NCI-H748 (cell line): ENCODE measurements at regions not wholly inside any gene's neighbourhood (a gene's known extent, or its start where the extent isn't known, plus 50 kb on each side); places are given as distances from the start of the nearest gene placed in this dataset.
A peak's percentile ranks its signal among the peaks of the same experiment; 100 is the strongest.

Experiments
- DNase-seq: peaks from one replicate; lab custom pipeline; 2025; ENCODE audit not compliant: unreplicated experiment; lab: John Stamatoyannopoulos, UW

DNA sequence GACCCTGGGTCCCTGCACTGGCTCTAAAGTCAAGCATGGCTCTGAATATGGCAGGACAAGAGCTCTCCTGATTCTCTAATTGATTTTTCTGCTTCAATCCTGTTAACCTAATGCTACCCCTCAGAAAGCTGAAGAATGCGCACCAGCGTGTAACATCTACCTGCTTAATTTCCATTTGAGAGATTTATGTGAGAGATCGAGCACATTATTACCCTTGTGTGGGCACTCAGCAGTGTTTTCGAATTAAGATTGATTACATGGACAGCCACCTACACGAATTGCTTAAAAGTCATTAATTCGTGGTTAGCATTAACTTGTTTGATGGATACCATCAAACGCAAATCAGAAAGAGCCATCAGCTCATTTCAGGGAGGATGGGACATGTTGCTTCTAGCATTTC, 88.7 kb upstream of the PLPP4 start:
- DNase-seq: no peak

DNA sequence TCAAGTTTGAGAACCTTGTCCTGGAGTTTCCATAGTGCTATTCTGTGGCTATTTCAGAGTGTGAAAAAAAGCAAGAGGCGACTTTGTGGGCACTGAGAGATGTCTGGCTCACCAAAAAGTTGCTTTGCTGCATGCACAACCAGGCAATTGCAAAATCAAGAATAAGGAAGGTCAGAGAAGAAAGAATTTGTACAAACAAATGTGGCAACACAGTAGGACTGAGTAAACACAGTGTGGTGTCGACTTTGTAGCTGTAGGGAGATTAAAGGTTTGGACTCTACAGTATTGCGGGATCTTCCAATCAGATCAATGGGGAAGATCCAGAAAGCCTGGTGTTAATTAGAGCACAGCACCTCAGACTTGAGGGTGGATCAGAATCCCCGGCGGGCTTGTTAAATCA, 88.1 kb upstream of the PLPP4 start:
- DNase-seq: no peak

DNA sequence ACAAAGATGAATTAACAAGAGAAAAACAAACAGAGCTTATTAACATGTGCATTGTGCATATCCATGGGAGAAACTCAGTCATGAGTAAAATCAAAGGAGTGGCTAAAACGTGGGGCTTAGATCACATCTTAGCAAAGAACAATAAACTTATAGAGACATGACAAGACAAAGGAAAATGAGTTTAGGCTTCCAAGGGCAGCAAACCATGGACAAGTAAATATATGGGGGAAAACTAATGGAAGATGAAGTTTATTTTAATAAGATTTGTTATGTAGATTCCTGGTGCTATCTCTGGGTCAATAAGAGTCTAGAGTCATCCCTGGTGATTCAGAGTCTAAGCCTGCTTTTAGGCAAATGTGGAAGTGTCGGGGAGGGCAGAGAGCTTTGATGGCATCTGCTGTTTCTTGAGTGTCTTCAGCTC, 87.2 kb upstream of the PLPP4 start:
- no peak for DNase-seq

DNA sequence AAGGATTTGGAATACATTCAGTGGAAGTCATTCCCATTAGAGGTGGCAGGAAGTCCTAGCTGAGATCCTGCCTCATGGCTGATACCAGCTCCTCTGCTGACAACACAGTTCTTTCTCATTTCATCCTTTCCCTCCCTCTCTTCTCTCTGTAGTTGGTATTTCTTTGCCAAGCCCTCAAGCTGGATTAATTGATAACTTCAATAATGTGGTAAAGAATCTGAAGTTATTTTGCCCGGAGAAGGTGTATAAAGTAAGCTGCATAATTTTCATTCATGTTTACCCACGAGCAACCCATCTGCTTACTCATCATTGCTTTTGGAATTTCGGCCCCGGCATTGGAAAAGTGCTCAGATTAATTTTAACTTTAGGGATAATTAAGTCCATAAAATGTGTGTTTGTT, 85.2 kb upstream of the PLPP4 start:
- no peak for DNase-seq

DNA sequence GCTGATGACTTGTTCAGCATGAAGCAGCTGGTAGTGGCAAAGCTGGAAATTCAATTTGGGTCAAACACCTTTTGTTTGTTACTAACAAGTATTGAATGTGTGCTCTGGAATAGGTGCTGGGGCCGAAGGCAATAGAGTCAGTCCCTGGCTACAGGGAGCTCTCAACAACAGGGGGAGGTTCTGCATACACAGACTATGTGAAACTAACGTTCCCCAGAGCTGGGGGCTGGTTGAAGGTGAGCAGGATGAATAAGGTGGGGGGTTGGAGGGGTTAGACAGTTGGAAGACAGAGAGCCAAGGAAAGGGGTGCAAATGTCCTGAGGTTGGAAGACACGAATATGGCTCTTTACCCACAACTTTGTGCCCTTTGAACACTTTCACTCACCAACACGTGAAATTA, 84.1 kb upstream of the PLPP4 start:
- no peak for DNase-seq

DNA sequence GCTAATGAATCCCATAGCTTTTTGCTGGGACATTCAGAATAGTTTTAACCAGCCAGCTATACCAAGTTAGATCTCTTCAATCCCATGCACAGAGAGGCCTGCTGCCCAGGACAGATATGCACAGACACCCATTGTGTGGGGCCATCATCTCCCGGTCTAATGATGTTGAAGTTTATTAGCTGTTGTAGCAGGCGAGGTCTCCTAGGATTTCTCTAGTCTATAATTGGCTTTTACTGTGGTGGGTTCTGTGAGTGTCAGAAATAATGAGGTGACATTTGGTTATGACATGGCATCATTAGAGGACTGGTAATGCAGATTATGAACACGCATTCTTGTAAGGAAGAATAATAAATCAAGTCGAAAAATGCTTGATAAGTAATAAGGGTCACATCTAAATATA, 81.4 kb upstream of the PLPP4 start:
- DNase-seq: no peak

DNA sequence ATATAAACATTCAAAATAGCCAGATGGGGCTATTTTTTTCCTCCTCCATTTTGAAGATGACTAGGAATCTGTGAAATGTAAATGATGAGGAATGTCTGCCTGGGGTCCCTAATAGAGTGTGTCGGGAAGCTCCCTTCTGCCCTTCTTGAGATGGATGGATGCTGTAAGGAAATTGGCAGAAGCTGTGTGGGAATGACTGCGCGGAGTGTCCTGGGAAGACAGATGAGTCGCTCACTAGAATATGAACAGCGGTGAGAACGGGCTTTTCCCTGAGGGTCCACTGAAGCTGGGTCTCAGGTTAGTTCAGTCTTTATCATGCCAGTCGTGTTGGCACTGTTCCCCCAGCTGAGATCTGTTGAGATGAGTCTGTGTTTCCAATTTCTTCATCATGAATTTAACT, 75.1 kb upstream of the PLPP4 start:
- DNase-seq: no peak

DNA sequence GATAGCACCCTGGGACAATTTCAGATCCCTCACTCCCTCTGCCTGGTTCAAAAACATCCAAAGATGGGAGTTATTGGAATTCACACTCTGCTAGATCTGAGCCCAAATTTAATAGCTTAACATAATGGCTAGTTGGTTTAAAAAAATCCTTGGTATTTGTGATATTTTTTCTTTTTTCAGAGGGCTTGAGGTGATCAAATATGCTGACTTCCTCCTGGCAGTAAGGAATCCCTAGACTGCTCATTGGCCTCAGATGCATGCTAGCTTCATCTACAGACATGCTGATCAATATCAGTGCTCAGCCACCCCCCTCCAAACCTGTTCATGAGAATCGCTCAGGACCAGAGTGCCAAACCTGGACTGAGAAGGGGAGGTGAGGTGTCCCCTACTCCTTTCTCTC, 74.7 kb upstream of the PLPP4 start:
- DNase-seq: no peak

DNA sequence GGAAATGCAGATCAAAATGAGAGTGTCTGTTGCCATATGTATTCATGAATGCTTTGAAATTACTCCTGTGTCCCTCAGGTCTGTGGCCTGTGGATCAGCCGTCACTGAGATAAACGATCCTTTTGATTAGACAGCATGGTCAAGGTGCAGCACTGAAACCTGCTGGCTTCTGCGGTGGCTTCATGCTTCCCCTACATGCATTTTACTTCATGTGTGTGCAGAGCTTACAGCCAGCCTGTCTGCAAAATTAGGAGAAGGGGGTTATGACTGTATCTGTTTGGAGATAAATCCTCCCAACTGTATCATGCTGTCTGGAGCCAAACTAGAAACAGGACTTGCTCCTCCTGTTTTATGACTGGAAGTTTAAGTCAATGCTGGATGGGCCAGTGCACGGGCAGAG, 71.0 kb upstream of the PLPP4 start:
- DNase-seq: no peak

DNA sequence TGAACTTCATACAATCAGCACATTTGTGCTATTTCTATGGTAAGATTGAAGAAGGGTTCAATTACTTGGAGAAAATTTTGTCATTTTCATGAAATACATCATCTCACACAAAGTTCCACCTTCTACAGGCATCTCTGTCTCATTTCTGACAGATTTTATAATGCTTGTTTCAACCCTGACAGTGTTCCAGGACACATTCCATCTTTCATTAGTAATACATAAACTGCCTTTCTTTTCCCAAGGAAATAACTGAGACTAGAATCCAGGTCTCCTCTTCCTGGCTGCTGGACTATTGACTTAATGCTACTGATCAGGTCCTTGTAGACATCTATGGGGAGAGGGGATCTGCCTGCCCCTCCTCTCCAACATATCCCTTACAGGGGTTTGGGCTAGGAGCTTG, 70.1 kb upstream of the PLPP4 start:
- no peak for DNase-seq

DNA sequence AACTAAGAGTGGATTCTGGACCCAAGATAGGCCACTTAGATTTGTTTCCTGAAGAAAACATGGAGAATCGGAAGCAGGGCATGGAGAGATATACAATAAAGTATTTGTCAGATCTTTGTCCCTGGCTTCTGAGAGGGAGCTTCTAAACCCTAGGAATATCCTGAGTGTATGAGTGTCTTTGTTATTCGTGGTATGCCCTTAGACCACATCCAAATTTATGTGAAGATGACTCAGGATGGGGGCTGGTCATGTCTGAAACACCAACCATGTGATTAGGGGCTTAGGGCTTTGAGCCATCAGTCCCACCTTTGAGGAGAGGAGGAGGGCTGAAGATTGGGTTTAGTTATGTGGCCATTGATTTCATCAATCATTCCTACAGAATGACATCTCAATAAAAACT, 69.7 kb upstream of the PLPP4 start:
- DNase-seq: no peak

DNA sequence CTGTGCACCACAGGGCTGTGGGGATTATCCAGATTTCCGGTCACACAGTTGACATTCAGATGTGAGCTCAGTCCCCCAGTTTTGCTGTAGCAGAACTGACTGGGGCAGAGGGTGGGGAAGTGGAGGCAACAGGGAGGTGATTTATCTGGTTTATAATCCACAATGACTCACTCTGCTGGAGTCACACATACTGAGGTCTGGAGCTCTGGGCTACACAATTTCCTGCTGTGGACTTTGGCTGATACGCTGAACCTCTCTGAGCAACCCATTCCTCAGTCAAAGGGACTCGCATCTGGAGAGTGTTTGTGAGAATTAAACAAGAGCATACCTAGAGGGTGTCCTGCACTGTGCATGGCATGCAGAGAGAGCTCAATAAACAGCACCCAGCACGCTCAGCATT, 64.8 kb upstream of the PLPP4 start:
- no peak for DNase-seq

DNA sequence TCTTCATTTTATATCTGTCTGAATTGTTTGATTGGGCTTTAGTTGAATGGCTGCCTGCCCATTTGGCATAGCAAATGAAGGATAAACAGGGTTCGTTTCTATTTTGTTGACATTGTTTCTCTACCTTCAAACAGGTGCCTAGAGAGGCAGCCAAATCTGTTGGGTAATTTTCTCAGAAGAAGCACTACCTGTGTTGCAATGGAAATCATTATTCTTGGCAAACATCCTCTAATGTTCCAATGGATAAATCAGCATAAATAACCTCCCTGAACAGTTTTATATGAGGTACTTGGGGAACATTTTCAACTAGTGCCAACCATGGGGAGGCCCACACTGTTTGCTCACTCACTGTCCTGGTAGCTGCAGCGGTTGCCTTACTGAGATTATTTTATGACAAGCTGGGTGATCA, 64.4 kb upstream of the PLPP4 start:
- peak; percentile 86 for DNase-seq

DNA sequence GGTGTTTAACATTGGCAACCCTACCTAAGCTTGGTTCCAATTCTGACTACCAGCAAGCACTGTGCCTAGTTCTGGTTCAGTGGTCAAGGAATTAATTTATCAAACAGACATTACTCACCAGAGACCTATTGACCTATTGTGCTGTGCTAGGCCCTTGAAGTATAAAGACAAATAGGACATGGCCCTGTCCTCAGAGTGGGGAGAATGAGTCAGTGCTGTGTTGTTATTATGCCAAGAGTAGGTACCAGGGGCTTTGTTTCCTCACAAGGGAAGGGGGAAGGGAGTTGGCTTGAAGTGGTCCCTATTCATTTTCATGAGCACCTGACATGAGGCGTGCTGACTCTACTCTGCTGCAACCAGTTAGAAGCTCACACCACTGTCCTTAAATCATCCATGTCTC, 62.6 kb upstream of the PLPP4 start:
- DNase-seq: no peak

DNA sequence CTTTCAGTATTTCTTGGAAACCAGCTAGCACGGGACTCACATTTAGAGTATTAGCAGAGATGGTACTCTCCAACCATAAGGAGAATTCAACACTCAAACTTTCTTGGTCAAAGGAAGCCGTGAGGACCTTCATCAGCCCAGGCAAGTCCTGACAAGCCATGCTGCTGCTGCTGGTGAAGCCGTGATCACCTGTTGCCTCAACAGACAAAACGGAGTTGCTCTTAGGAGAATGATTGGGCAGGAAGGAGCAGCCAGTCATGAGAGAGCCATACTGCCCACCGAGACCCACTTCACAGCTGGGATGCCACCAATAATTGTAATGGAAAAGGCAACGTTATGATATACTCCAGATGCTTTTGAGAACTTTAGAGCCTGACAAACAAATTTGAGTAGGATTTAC, 60.8 kb upstream of the PLPP4 start:
- DNase-seq: no peak

DNA sequence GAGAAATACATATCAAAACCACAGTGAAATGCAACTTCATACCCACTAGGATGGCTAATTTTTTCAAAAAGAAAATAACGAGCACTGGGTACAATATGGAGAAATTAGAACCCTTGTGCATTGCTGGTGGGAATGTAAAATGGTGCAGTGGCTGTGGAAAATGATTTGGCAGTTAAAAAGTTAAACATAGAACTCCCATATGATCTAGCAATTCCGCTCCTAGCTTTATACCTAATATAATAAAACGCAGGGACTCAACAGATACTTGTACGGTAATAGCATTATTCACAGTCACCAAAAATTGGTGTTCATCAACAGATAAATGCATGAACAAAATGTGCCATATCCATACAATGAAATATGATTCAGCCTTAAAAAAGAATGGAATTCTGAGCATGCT, 58.8 kb upstream of the PLPP4 start:
- DNase-seq: no peak

DNA sequence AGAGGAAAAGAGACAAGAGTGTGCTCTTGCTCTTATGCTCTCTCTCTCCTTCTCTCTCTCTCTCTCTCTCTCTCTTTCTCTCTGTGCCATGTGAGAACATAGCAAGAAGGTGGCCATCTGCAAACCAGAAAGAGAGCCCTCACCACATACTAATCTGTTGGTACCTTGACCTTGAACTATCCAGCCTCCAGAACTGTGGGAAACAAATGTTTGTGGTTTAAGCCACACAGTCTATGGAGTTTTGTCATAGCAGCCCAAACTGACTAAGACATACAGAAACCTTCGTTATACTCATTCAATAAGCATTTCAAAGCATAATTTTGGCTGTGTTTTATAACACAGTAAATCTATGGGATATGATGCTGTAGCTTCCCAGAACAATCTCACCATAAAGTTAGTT, 56.4 kb upstream of the PLPP4 start:
- DNase-seq: no peak

DNA sequence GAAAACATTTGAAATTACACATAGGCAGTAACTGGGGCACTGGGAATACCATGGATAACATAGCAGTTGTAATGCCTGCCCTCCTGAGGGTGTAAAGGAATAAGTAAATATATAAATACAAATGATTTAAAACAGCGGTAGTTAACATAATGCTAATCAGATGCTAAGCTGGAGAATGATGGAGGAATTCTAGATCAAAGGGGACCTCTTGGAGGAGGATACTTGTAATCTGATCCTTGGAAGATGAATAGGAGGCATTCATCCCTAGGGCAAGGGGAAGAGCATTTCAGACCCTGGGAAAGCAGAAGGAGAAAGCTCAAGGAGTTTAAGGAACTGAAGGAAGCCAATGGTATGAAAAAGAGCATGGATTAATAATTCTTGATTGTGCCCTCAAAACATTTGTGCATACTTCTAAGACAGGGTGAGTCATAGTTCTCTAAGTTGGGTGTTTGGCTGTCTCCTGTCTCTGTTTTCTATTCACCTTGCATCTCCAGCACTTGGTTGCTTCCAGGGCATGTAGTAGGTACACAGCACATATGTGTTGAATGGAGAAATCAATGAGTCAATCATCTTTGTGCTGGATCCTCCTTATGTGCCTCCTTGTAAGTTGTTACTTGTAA, 54.8 kb upstream of the PLPP4 start:
- no peak for DNase-seq

DNA sequence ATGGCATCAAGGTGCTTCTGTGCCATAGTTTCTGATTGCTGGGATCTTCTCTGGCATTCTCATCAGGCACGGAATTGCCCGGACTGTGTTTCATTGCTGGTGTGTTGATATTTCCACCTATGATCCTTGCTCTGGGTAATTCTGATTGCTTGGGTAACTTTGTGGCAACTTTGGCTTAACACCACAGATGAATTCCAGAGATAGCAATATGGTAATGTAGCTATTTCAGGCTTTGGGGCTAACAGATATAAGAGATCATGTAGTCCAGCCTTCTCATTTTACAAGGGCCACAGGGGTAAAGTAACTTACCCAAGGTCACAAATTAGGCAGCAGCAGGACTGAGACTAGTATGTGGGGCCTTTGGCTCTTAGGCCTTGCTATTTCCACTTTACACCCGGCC, 53.9 kb upstream of the PLPP4 start:
- DNase-seq: no peak

DNA sequence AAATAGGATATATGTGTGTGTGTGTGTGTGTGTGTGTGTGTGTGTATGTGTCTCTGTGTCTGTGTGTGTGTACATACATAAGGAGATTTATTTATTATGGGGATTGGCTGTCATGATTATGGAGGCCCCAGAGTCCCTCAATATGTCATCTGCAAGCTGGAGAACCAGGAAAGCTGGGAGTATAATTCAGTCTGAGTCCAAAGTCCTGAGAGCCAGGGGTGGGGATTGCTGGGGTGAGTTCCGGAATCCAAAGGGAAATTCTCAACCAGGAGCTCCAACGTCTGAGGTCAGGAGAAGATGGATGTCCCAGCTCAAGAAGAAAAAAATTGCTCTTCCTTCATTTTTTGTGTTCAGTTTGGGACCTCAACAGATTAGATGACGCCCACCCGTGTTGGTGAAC, 50.7 kb upstream of the PLPP4 start:
- DNase-seq: no peak
